SK-N-MC (cell line): ENCODE measurements at regions not wholly inside any gene's neighbourhood (a gene's known extent, or its start where the extent isn't known, plus 50 kb on each side); places are given as distances from the start of the nearest gene placed in this dataset.

Experiments used
- EZH2 ChIP-seq: fragments of 200-600 bp; sonication (generic); IDR thresholded peaks from one replicate; pipeline ENCODE4 v1.6.1; 2017; ENCODE audit warnings: antibody characterized with exemption
- POLR2AphosphoS5 ChIP-seq: IDR thresholded peaks from 2 replicates; pipeline ENCODE4 v1.6.1; 2012; ENCODE audit warnings: mild to moderate bottlenecking, low read depth, low read length, borderline replicate concordance

DNA sequence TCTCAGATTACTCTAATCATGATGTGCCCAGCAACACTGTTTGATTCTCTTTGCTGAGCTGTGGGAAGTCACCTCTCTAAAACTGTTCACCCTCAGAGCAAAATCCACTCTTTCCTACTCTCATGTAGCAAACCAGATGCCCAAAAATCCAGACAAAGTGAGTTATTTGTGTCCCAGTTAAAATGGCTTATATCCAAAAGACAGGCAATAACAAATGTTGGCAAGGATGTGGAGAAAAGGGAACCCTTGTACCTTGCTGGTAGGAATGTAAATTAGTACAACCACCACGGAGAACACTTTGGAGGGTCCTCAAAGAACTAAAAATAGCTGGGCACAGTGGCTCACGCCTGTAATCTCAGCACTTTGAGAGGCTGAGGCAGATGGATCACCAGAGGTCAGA, 384.0 kb downstream of the HHIPL2 start:
- TF ChIP-seq EZH2 (no peak), POLR2AphosphoS5 (no peak)
